Caco-2 (cell line): ENCODE measurements at regions not wholly inside any gene's neighbourhood (a gene's known extent, or its start where the extent isn't known, plus 50 kb on each side); places are given as distances from the start of the nearest gene placed in this dataset.

Experiments used
- BruUV-seq: library from RNA; stranded (reverse); fragments of 400-500 nt; replicated peaks from 2 replicates; lab custom pipeline; 2021; lab: Mats Ljungman, UMichigan
- CTCF ChIA-PET: fragments of 300-600 bp; sonication (Branson Sonifier 250); formaldehyde crosslinking; loops from one replicate; lab custom pipeline; 2022; ENCODE audit warnings: antibody characterized with exemption; lab: Charles Lee
- POLR2A ChIA-PET: fragments of 300-600 bp; sonication (Branson Sonifier 250); formaldehyde crosslinking; loops from one replicate; lab custom pipeline; 2022; ENCODE audit warnings: antibody characterized with exemption; lab: Charles Lee
- DNase-seq, 2 experiments: peaks; one replicate each; pipeline versions ENCODE4 v3.0.0 to v3.0.0-alpha.2; 2020 to 2022
- H3K27me3 ChIP-seq: replicated peaks from 2 replicates; pipeline ENCODE4 v1.6.0; 2011; ENCODE audit warnings: low read length; ENCODE audit not compliant: control insufficient read depth, insufficient read depth
- H3K36me3 ChIP-seq: 2 replicates; pipeline ENCODE4 v1.5.1; 2011; ENCODE audit warnings: low read length; ENCODE audit not compliant: control insufficient read depth, insufficient read depth
- H3K4me1 ChIP-seq: fragments of 250-450 bp; sonication (Bioruptor Pico); 2 replicates; pipeline ENCODE4 v1.5.1; 2020; ENCODE audit warnings: mild to moderate bottlenecking
- H3K4me3 ChIP-seq: 2 replicates; pipeline ENCODE4 v1.5.1; 2011; ENCODE audit warnings: low read depth, mild to moderate bottlenecking, control low read depth, low read length
- H3K9me3 ChIP-seq: fragments of 250-450 bp; sonication (Bioruptor Pico); 2 replicates; pipeline ENCODE4 v1.5.1; 2020; ENCODE audit warnings: mild to moderate bottlenecking, moderate library complexity
- H3K27ac Mint-ChIP-seq: one replicate; pipeline ENCODE4 v1.8.0; 2022; ENCODE audit warnings: mixed read lengths; ENCODE audit not compliant: unreplicated experiment
- H3K27me3 Mint-ChIP-seq: one replicate; pipeline ENCODE4 v1.8.0; 2022; ENCODE audit warnings: mixed read lengths; ENCODE audit not compliant: insufficient read depth, unreplicated experiment
- H3K36me3 Mint-ChIP-seq: one replicate; pipeline ENCODE4 v1.8.0; 2022; ENCODE audit warnings: mild to moderate bottlenecking, mixed read lengths; ENCODE audit not compliant: insufficient read depth, unreplicated experiment
- H3K4me1 Mint-ChIP-seq: one replicate; pipeline ENCODE4 v1.8.0; 2022; ENCODE audit warnings: low read depth, mixed read lengths; ENCODE audit not compliant: unreplicated experiment
- H3K4me3 Mint-ChIP-seq: one replicate; pipeline ENCODE4 v1.8.0; 2022; ENCODE audit warnings: mild to moderate bottlenecking, moderate library complexity, mixed read lengths; ENCODE audit not compliant: unreplicated experiment
- H3K9me3 Mint-ChIP-seq: one replicate; pipeline ENCODE4 v1.8.0; 2022; ENCODE audit warnings: mixed read lengths; ENCODE audit not compliant: unreplicated experiment
- intact Hi-C: fragments of 100-400 bp; cut with micrococcal nuclease; formaldehyde crosslinking; loops from one replicate; pipeline ENCODE4 v1.10.0; 2022; ENCODE audit not compliant: unreplicated experiment
- TF ChIP-seq, protein P1 (sequence below), 2 experiments: fragments of 200-600 bp in 1 of 2; IDR thresholded peaks; 1 replicate in 1 of 2; 2 replicates in 1 of 2; pipeline versions ENCODE4 v1.5.1 to v1.8.0; 2011 to 2022; ENCODE audit warnings: antibody characterized with exemption in 1 of 2, control low read depth in 1 of 2, inconsistent platforms in 1 of 2, low read depth in 1 of 2, low read length in 1 of 2, mild to moderate bottlenecking in 1 of 2, moderate library complexity in 1 of 2; ENCODE audit not compliant: insufficient read depth in 1 of 2, severe bottlenecking in 1 of 2, unreplicated experiment in 1 of 2

DNA sequence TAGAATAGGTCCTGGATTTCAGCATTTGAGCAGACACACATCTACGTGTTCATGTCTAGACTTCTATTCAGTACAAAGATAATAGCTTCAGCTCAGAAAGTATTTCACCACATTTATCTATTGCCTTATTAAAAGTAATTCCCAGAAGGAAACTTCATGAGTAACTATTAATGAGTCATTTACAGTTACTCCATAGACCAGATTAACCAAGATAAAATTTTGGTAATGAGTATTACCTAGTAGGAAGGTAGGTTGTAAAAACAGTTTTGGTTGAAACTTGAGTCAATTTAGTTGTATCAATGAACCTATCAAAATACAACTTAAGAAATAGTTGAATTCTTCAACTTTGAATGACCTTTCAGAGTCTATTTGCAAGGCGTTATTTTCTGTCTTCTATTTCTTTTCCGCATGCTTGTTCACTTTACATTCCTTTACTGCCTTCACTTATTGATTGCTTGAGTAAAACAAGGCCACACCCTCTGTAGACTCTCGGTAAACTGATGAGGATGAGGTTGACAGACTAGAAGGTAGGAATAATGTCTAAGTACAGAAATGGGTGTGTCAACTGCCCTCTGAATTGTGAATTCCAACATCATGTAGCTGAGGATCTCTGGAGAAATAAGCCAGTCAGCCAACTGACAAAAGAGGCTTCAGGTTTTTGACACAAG lies 1165.6 kb upstream of the ZEB2 start:
- no peak overlapping the region for H3K4me3 Mint-ChIP-seq
- intact Hi-C loops: no loop called here
- no peaks in the 10 kb centered on the region for H3K9me3 Mint-ChIP-seq
- H3K27me3 ChIP-seq: no peaks in the 10 kb centered on the region
- CTCF ChIA-PET: no interaction called here
- BruUV-seq: no TSS peak
- no peaks in the 10 kb centered on the region for H3K4me1 Mint-ChIP-seq
- H3K27ac Mint-ChIP-seq: no peak overlapping the region
- TF ChIP-seq, protein P1, sequence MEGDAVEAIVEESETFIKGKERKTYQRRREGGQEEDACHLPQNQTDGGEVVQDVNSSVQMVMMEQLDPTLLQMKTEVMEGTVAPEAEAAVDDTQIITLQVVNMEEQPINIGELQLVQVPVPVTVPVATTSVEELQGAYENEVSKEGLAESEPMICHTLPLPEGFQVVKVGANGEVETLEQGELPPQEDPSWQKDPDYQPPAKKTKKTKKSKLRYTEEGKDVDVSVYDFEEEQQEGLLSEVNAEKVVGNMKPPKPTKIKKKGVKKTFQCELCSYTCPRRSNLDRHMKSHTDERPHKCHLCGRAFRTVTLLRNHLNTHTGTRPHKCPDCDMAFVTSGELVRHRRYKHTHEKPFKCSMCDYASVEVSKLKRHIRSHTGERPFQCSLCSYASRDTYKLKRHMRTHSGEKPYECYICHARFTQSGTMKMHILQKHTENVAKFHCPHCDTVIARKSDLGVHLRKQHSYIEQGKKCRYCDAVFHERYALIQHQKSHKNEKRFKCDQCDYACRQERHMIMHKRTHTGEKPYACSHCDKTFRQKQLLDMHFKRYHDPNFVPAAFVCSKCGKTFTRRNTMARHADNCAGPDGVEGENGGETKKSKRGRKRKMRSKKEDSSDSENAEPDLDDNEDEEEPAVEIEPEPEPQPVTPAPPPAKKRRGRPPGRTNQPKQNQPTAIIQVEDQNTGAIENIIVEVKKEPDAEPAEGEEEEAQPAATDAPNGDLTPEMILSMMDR (IDR thresholded peaks at IDR 0.05; ENCODE audit: insufficient read depth in 1 of 2, low read depth in 1 of 2, low read length in 1 of 2, severe bottlenecking in 1 of 2, unreplicated experiment in 1 of 2): no peak
- 0 out of 2 replicates have a peak, but pooled peaks cover 2% of the 10 kb centered on the region for H3K9me3 ChIP-seq
- no peaks in the 10 kb centered on the region for H3K36me3 Mint-ChIP-seq
- H3K36me3 ChIP-seq: no peaks in the 10 kb centered on the region
- no peaks in the 10 kb centered on the region for H3K4me1 ChIP-seq
- no peak overlapping the region for H3K4me3 ChIP-seq
- no peaks in the 10 kb centered on the region for H3K27me3 Mint-ChIP-seq
- DNase-seq: no peak
- POLR2A ChIA-PET: no interaction called here

DNA sequence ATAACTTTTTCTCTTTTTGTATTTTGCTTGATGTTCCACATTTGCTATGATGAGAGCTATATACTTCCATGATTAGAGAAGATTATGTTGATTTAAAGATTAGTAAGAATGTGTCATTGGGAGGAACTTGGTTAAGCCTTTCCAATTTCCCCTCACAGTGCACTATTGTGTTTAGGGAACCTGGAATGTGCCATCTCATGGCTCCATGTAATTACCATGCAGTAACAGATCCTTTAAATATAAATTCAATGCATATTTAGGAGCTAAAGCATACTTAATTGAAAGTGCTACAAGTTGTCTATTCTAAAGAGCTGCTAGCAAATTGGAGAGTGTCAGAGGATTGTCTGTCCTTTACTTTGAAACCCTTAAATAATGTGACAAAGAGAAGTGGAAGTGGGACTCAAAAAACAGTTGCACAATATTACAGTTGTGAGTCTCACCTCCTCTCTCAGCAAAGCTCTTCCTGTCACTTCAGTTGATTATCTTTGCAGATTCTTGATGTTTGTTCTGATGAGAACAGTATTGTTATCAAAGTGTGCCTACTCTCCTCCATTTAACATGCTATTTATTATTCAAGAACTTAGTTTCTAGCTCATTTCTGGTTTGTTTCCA lies 1162.7 kb upstream of the ZEB2 start:
- Mint-ChIP-seq H3K4me1 (no peaks in the 10 kb centered on the region), H3K9me3 (no peaks in the 10 kb centered on the region), H3K27ac (no peak overlapping the region), H3K36me3 (no peaks in the 10 kb centered on the region), H3K27me3 (no peaks in the 10 kb centered on the region), H3K4me3 (no peak overlapping the region)
- Histone ChIP-seq H3K36me3 (no peaks in the 10 kb centered on the region), H3K27me3 (no peaks in the 10 kb centered on the region), H3K4me3 (no peak overlapping the region), H3K4me1 (no peaks in the 10 kb centered on the region), H3K9me3 (0 out of 2 replicates have a peak, but pooled peaks cover 2% of the 10 kb centered on the region)
- no peak for DNase-seq
- TF ChIP-seq, protein P1 (IDR thresholded peaks at IDR 0.05; ENCODE audit: insufficient read depth in 1 of 2, low read depth in 1 of 2, low read length in 1 of 2, severe bottlenecking in 1 of 2, unreplicated experiment in 1 of 2): no peak
- POLR2A ChIA-PET: no interaction called here
- intact Hi-C loops: no loop called here
- no TSS peak for BruUV-seq
- CTCF ChIA-PET: no interaction called here

DNA sequence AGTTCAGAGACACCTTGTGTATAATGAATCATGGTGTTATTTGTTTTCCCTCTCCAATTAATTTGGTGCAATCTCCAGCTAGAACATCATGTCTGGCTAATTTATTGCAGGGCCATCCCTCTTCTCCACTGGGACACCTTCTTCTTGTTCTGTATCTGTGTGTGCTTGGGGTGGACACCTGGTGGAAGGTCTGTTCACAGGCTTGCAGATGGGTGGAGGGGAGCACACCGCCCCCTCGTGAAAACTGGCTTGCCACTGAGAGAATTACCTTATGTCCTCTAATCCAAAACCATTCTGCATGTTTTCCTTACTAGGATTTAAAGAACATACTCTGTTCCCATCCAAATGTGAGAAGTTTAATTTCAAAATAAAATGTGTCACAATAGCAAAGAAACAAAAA lies 1160.4 kb upstream of the ZEB2 start:
- no TSS peak for BruUV-seq
- Mint-ChIP-seq H3K4me1 (no peaks in the 10 kb centered on the region), H3K9me3 (no peaks in the 10 kb centered on the region), H3K27ac (no peak overlapping the region), H3K27me3 (no peaks in the 10 kb centered on the region), H3K4me3 (no peak overlapping the region), H3K36me3 (no peaks in the 10 kb centered on the region)
- Histone ChIP-seq H3K36me3 (no peaks in the 10 kb centered on the region), H3K4me1 (no peaks in the 10 kb centered on the region), H3K4me3 (no peak overlapping the region), H3K27me3 (no peaks in the 10 kb centered on the region), H3K9me3 (0 out of 2 replicates have a peak, but pooled peaks cover 2% of the 10 kb centered on the region)
- ChIA-PET CTCF (no interaction called here), POLR2A (no interaction called here)
- intact Hi-C loops: no loop called here
- TF ChIP-seq, protein P1 (IDR thresholded peaks at IDR 0.05; ENCODE audit: insufficient read depth in 1 of 2, low read depth in 1 of 2, low read length in 1 of 2, severe bottlenecking in 1 of 2, unreplicated experiment in 1 of 2): peak in 1 of 2 experiments; percentile 8
- DNase-seq: peak in 1 of 2 experiments; percentile 7
